GM12873 (cell line): ENCODE measurements at regions not wholly inside any gene's neighbourhood (a gene's known extent, or its start where the extent isn't known, plus 50 kb on each side); places are given as distances from the start of the nearest gene placed in this dataset.

Experiments
- CTCF ChIP-seq: IDR thresholded peaks from 2 replicates; pipeline ENCODE4 v1.5.1; 2012; ENCODE audit warnings: low read depth, mild to moderate bottlenecking, moderate library complexity, low read length, control low read depth; ENCODE audit not compliant: insufficient read depth; ENCODE audit errors: missing control alignments

GRCh38 chr20:22805996-22806395 lies 221.6 kb upstream of the FOXA2 start:
- TF ChIP-seq CTCF: no peak

- TF ChIP-seq CTCF: no peak
These were observed 222.7 kb upstream of the FOXA2 start for GRCh38 chr20:22807045-22807444.

- TF ChIP-seq CTCF: no peak
These were observed 223.4 kb upstream of the FOXA2 start for GRCh38 chr20:22807646-22808244.

- TF ChIP-seq CTCF: no peak
These were observed 224.3 kb upstream of the FOXA2 start for GRCh38 chr20:22808628-22809027.

- no peak for TF ChIP-seq CTCF
These were observed 225.1 kb upstream of the SSTR4 start for GRCh38 chr20:22810030-22810429.

GRCh38 chr20:22810626-22811569 lies 224.2 kb upstream of the SSTR4 start:
- TF ChIP-seq CTCF: no peak

- TF ChIP-seq CTCF: no peak
These were observed 220.5 kb upstream of the SSTR4 start for GRCh38 chr20:22814471-22815205.
